Pancreas (tissue), 10 donors: ENCODE measurements at regions not wholly inside any gene's neighbourhood (a gene's known extent, or its start where the extent isn't known, plus 50 kb on each side); places are given as distances from the start of the nearest gene placed in this dataset.

Experiments used
- ATAC-seq, 4 donors: fragments of 200-7000 bp; cut with Tn5 transposase; one replicate each; pipeline versions ENCODE4 v1.8.0 to v1.9.1; 2020; ENCODE audit warnings: mild to moderate bottlenecking in 4 of 4, moderate library complexity in 4 of 4
- DNase-seq, 6 donors: peaks; one replicate each; pipeline ENCODE4 v3.0.0-alpha.2; 2020
- FAIRE-seq: peaks from 2 replicates; lab custom pipeline; 2012; peaks lifted over from hg19 to GRCh38; lab: Jason Lieb, UNC
- H3K27ac ChIP-seq, 4 donors: fragments of 200-600 bp; sonication (generic); 1 replicate in 3 of 4; 2 replicates in 1 of 4; pipeline versions ENCODE4 v1.5.0 to v1.8.0; 2020
- H3K27me3 ChIP-seq, 4 donors: fragments of 200-600 bp; one replicate each; pipeline ENCODE4 v1.8.0; 2021
- H3K36me3 ChIP-seq, 3 donors: fragments of 200-600 bp; sonication (generic) in 1 of 3; one replicate each; pipeline versions ENCODE4 v1.5.0 to v1.8.0; 2020 to 2021
- H3K4me1 ChIP-seq, 3 donors: fragments of 200-600 bp; one replicate each; pipeline ENCODE4 v1.8.0; 2021
- H3K4me3 ChIP-seq, 4 donors: fragments of 200-600 bp; sonication (generic) in 2 of 4; one replicate each; pipeline versions ENCODE4 v1.5.0 to v1.8.0; 2020 to 2021
- H3K9me3 ChIP-seq, 4 donors: fragments of 200-600 bp; one replicate each; pipeline ENCODE4 v1.8.0; 2021
- WGBS, 2 donors: extraction: QIAGEN DNeasy Blood & Tissue Kit; methylation state at CpG; one replicate each; pipeline ENCODE4 v1.1.7; 2013; 5-methylcytosine and 5-hydroxymethylcytosine counted together
- intact Hi-C, 3 donors: fragments of 100-400 bp; cut with DNase I; formaldehyde crosslinking; loops; one replicate each; pipeline versions ENCODE4 v1.11.1 to v1.14.2; 2022
- TF ChIP-seq, protein P1 (sequence below), 4 donors: fragments of 200-600 bp; sonication (generic) in 3 of 4; IDR thresholded peaks; one replicate each; pipeline versions ENCODE4 v1.5.0 to v1.8.0; 2021; ENCODE audit warnings: antibody characterized with exemption in 4 of 4
- donor health status: healthy with polysubstance abuse.
- donor health status: DM: no; HTN: no; CAD: no; lungs with moderate emphysema.
- donor health status: DM: no; HTN: no; CAD: no.
- donor health status: control.
- donor health status: control.
- donor health status: Bipolar disorder and iron deficiency.
- donor health status: DM: yes; HTN: yes; CAD: no.
- donor health status: DM: no; HTN: no; CAD: no.
- donor health status: DM: no; HTN: no; CAD: no.
- donor health status: DM: yes; HTN: yes; CAD: no.

DNA sequence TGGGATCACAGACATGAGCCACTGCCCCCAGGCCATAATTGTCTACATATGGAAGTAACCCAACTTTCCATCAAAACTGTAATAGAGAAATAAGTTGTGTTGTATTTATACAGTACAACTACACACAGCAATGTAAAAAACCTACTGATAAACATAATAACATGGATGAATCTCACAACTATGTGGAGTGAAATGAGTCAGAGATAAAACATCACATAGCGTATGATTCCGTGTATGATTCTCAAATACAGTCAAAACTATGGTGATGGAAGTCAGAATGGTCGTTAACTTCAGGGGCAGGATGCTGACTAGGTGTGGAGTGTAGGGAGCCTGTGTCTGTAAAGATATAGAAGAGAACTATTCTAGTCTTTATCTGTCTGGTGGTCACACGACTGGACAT lies 332.7 kb upstream of the SLCO3A1 start:
- Histone ChIP-seq H3K27me3 (no peaks in the 10 kb centered on the region), H3K27ac (no peak overlapping the region), H3K4me3 (no peak overlapping the region), H3K36me3 (no peaks in the 10 kb centered on the region), H3K4me1 (no peaks in the 10 kb centered on the region), H3K9me3 (no peaks in the 10 kb centered on the region)
- WGBS, 2 donors: 50 to 53% methylated on average over 4 of the region's 4 CpGs
- intact Hi-C loops: no loop called here
- no peak for ATAC-seq
- TF ChIP-seq, protein P1, sequence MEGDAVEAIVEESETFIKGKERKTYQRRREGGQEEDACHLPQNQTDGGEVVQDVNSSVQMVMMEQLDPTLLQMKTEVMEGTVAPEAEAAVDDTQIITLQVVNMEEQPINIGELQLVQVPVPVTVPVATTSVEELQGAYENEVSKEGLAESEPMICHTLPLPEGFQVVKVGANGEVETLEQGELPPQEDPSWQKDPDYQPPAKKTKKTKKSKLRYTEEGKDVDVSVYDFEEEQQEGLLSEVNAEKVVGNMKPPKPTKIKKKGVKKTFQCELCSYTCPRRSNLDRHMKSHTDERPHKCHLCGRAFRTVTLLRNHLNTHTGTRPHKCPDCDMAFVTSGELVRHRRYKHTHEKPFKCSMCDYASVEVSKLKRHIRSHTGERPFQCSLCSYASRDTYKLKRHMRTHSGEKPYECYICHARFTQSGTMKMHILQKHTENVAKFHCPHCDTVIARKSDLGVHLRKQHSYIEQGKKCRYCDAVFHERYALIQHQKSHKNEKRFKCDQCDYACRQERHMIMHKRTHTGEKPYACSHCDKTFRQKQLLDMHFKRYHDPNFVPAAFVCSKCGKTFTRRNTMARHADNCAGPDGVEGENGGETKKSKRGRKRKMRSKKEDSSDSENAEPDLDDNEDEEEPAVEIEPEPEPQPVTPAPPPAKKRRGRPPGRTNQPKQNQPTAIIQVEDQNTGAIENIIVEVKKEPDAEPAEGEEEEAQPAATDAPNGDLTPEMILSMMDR (IDR thresholded peaks at IDR 0.05): no peak
- no peak for FAIRE-seq
- DNase-seq: no peak

DNA sequence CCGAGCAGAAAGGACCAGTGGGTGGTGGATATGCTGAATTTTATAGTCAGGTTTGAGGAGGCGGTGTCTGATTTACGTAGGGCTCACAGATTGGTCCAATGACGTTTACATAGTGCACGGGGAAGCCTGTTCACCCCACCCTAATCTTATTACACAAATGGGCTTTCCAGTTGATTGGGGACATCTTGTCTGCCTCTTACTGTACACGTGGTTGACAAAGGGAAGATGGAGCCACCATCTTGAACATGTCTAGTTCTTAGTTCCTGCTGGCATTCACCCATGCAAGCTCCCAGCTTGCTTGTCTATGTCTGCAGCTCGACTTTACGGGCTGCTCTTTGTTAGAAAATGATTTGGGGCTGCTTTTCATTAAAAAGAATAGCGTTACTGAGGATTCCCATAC lies 332.0 kb upstream of the SLCO3A1 start:
- Histone ChIP-seq H3K27ac (no peak overlapping the region), H3K4me3 (no peak overlapping the region), H3K4me1 (no peaks in the 10 kb centered on the region), H3K36me3 (no peaks in the 10 kb centered on the region), H3K9me3 (no peaks in the 10 kb centered on the region), H3K27me3 (no peaks in the 10 kb centered on the region)
- DNase-seq: no peak
- 66 to 69% methylated on average over 9 of the region's 9 CpGs for WGBS, 2 donors
- TF ChIP-seq, protein P1 (IDR thresholded peaks at IDR 0.05): no peak
- FAIRE-seq: no peak
- intact Hi-C loops: no loop called here
- no peak for ATAC-seq

- ATAC-seq: no peak
- TF ChIP-seq, protein P1 (IDR thresholded peaks at IDR 0.05): no peak
- no peak for DNase-seq
- intact Hi-C loops: no loop called here
- Histone ChIP-seq H3K36me3 (no peaks in the 10 kb centered on the region), H3K27ac (no peak overlapping the region), H3K9me3 (no peaks in the 10 kb centered on the region), H3K27me3 (no peaks in the 10 kb centered on the region), H3K4me3 (no peak overlapping the region), H3K4me1 (no peaks in the 10 kb centered on the region)
- WGBS, 2 donors: 58 to 74% methylated on average over 2 of the region's 2 CpGs
- no peak for FAIRE-seq
These were observed 331.5 kb upstream of the SLCO3A1 start for GRCh38 chr15:91521996-91522395.

- Histone ChIP-seq H3K4me3 (no peak overlapping the region), H3K36me3 (no peaks in the 10 kb centered on the region), H3K9me3 (no peaks in the 10 kb centered on the region), H3K27me3 (no peaks in the 10 kb centered on the region), H3K4me1 (no peaks in the 10 kb centered on the region), H3K27ac (no peak overlapping the region)
- TF ChIP-seq, protein P1 (IDR thresholded peaks at IDR 0.05): no peak
- DNase-seq: no peak
- ATAC-seq: peak in 2 of 4 donors; percentile 16 to 44
- intact Hi-C loops: no loop called here
- no peak for FAIRE-seq
- WGBS, 2 donors: 35 to 39% methylated on average over 2 of the region's 2 CpGs
These were observed 330.7 kb upstream of the SLCO3A1 start for GRCh38 chr15:91522605-91523332.

DNA sequence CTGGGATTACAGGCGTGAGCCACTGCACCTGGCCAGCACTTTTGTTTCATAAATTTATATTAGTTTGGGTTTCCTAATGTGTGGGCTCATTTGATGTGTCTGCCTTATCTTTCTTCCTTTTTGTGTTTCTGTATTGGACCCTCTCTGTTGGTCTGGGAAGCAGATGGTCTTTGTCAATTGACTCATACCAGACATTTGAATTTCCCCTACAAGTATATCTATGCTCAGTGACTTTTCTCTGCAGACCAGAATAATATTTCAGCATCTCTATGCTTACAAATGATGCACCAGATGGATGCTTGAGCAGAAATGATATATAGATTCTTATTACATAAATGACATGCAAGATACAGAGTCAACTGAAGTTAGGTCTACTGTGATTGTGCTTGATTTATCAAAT lies 329.9 kb upstream of the SLCO3A1 start:
- Histone ChIP-seq H3K4me3 (no peak overlapping the region), H3K36me3 (no peaks in the 10 kb centered on the region), H3K27ac (no peak overlapping the region), H3K4me1 (no peaks in the 10 kb centered on the region), H3K27me3 (no peaks in the 10 kb centered on the region), H3K9me3 (no peaks in the 10 kb centered on the region)
- DNase-seq (no peak), ATAC-seq (no peak), FAIRE-seq (no peak)
- TF ChIP-seq, protein P1 (IDR thresholded peaks at IDR 0.05): no peak
- 56 to 89% methylated on average over 1 of the region's 1 CpG for WGBS, 2 donors
- intact Hi-C loops: no loop called here
